VCaP (cell line): ENCODE measurements at regions not wholly inside any gene's neighbourhood (a gene's known extent, or its start where the extent isn't known, plus 50 kb on each side); places are given as distances from the start of the nearest gene placed in this dataset.

ENCODE experiments used
- H3K27ac ChIP-seq: fragments of 450-650 bp; 2 replicates; pipeline ENCODE4 v1.5.1; 2017
- TF ChIP-seq, protein P1 (sequence below): fragments of 450-650 bp; conservative IDR thresholded peaks from 2 replicates; pipeline ENCODE4 v1.5.1; 2017; ENCODE audit warnings: mild to moderate bottlenecking, moderate library complexity

GRCh38 chr14:25267186-25267585 lies 217.2 kb upstream of the STXBP6 start:
- H3K27ac ChIP-seq = no peak overlapping the region
- TF ChIP-seq, protein P1, sequence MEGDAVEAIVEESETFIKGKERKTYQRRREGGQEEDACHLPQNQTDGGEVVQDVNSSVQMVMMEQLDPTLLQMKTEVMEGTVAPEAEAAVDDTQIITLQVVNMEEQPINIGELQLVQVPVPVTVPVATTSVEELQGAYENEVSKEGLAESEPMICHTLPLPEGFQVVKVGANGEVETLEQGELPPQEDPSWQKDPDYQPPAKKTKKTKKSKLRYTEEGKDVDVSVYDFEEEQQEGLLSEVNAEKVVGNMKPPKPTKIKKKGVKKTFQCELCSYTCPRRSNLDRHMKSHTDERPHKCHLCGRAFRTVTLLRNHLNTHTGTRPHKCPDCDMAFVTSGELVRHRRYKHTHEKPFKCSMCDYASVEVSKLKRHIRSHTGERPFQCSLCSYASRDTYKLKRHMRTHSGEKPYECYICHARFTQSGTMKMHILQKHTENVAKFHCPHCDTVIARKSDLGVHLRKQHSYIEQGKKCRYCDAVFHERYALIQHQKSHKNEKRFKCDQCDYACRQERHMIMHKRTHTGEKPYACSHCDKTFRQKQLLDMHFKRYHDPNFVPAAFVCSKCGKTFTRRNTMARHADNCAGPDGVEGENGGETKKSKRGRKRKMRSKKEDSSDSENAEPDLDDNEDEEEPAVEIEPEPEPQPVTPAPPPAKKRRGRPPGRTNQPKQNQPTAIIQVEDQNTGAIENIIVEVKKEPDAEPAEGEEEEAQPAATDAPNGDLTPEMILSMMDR = no peak

- no peak overlapping the region for H3K27ac ChIP-seq
- TF ChIP-seq, protein P1 = no peak
These were observed 209.5 kb upstream of the STXBP6 start for GRCh38 chr14:25259470-25259869.

GRCh38 chr14:25252793-25253192 lies 202.8 kb upstream of the STXBP6 start:
- H3K27ac ChIP-seq = no peak overlapping the region
- TF ChIP-seq, protein P1 = no peak

DNA sequence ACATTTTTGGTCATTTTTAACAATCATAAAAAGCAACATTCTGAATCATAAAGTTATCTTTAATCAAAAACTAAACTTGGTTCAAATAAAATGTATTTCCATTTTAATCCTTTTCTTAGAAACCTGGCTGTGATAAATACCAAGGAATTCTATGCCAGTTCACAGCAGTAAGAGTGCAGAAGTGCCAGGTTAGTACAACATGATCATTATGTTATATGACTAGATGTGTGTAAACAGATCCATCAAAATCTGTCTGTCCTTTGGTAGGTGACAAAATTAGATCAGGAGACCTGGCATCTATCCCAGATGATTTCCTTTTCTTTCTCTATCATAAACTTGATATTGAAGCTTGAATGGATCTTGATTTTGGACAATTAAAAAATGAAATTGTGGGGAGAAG lies 200.6 kb upstream of the STXBP6 start:
- TF ChIP-seq, protein P1 = no peak
- no peak overlapping the region for H3K27ac ChIP-seq

- no peak overlapping the region for H3K27ac ChIP-seq
- TF ChIP-seq, protein P1 = no peak
These were observed 197.7 kb upstream of the STXBP6 start for GRCh38 chr14:25247609-25248008.

DNA sequence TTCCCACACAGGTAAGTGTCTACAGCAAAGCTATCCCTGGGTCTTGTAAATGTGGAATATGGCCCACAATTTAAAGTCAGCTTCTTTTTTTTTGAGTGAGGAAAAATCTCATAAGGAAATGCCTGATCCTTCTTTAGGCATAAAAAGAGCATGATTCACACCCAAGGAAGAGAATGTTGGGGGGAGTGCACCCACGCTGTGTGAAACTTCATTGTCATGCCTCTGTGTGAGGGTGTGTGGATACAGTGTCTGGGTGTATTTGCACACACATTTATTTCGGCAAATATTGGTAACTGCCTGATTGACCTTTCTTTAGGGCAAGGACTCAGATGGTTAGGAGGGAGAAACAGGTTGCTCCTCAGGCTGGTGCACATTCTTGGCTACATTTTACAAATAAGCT lies 196.8 kb upstream of the STXBP6 start:
- TF ChIP-seq, protein P1 = no peak
- no peak overlapping the region for H3K27ac ChIP-seq

DNA sequence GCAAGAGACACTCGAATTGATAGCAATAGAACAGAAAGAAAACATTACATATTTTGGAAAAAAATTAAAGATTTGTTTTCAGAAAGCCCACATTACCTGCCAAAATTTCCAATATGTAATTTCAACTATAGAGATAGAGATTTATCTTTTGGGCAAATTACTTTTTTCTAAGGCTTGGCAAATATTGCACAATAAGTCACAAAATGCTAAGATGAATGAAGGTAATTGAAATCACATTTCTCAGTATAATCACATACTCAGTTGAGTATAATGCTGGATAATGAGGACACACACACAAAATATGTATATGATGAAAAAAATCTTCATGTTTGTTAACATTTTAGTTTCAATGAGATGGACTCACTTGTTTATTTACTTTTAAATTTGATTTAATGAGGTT lies 189.2 kb upstream of the STXBP6 start:
- TF ChIP-seq, protein P1 = no peak
- H3K27ac ChIP-seq = no peak overlapping the region

GRCh38 chr14:25237845-25238244 lies 187.9 kb upstream of the STXBP6 start:
- peak overlapping the region; percentile 38 for H3K27ac ChIP-seq
- TF ChIP-seq, protein P1 = peak; percentile 68
